ENCODE measurements at regions not wholly inside any gene's neighbourhood (a gene's known extent, or its start where the extent isn't known, plus 50 kb on each side); places are given as distances from the start of the nearest gene placed in this dataset.

- no peak for TF ChIP-seq CTCF (conservative IDR thresholded peaks at IDR 0.05; ENCODE audit: low read length)
- no peak for TF ChIP-seq EZH2phosphoT487 (IDR thresholded peaks at IDR 0.05; ENCODE audit: borderline replicate concordance)
- Histone ChIP-seq H2AFZ (ENCODE audit: low read length) (no peak overlapping the region), H3K9ac (ENCODE audit: low read depth, low read length, poor library complexity, severe bottlenecking) (no peak overlapping the region), H3K4me1 (ENCODE audit: insufficient read depth, low read length, poor library complexity, severe bottlenecking) (no peaks in the 10 kb centered on the region), H3K4me3 (ENCODE audit: low read length, poor library complexity, severe bottlenecking) (no peak overlapping the region), H3K4me2 (ENCODE audit: low read depth, low read length, poor library complexity, severe bottlenecking) (no peak overlapping the region), H3K9me2 (replicated peaks; ENCODE audit: low read depth, low read length) (no peaks in the 10 kb centered on the region), H3K79me2 (ENCODE audit: insufficient read depth, low read length) (no peaks in the 10 kb centered on the region), H3K36me3 (ENCODE audit: insufficient read depth, low read length) (no peaks in the 10 kb centered on the region), H3K9me3 (ENCODE audit: insufficient read depth, low read depth, low read length) (no peaks in the 10 kb centered on the region), H4K20me1 (ENCODE audit: insufficient read depth, low read length, poor library complexity, severe bottlenecking) (no peaks in the 10 kb centered on the region), H3F3A (ENCODE audit: low read depth) (no peaks in the 10 kb centered on the region), H3K27me3 (ENCODE audit: insufficient read depth, low read length, poor library complexity, severe bottlenecking) (no peaks in the 10 kb centered on the region)
Measured at GRCh38 chr5:130678637-130679036, 486.4 kb downstream of the HINT1 start.

DNA sequence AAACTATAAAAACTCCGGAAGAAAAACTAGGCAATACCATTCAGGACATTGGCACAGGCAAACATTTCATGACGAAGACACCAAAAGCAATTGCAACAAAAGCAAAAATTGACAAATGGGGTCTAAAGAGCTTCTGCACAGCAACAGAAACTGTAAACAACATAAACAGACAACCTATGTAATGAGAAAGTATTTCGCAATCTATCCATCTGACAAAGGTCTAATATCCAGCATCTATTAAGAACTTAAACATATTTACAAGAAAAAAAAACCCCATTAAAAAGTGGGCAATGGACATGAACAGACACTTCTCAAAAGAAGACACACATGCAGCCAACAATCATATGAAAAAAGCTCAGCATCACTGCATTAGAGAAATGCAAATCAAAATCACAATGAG lies 498.6 kb downstream of the HINT1 start:
- H3K27me3 ChIP-seq (ENCODE audit: insufficient read depth, low read length, poor library complexity, severe bottlenecking): no peaks in the 10 kb centered on the region
- no peaks in the 10 kb centered on the region for H4K20me1 ChIP-seq (ENCODE audit: insufficient read depth, low read length, poor library complexity, severe bottlenecking)
- H3K4me1 ChIP-seq (ENCODE audit: insufficient read depth, low read length, poor library complexity, severe bottlenecking): no peaks in the 10 kb centered on the region
- no peaks in the 10 kb centered on the region for H3K79me2 ChIP-seq (ENCODE audit: insufficient read depth, low read length)
- TF ChIP-seq EZH2phosphoT487 (IDR thresholded peaks at IDR 0.05; ENCODE audit: borderline replicate concordance) (no peak), CTCF (conservative IDR thresholded peaks at IDR 0.05; ENCODE audit: low read length) (no peak)
- H3K9me3 ChIP-seq (ENCODE audit: insufficient read depth, low read depth, low read length): no peaks in the 10 kb centered on the region
- no peaks in the 10 kb centered on the region for H3K36me3 ChIP-seq (ENCODE audit: insufficient read depth, low read length)
- H3K4me3 ChIP-seq (ENCODE audit: low read length, poor library complexity, severe bottlenecking): no peak overlapping the region
- H2AFZ ChIP-seq (ENCODE audit: low read length): no peak overlapping the region
- H3K9ac ChIP-seq (ENCODE audit: low read depth, low read length, poor library complexity, severe bottlenecking): no peak overlapping the region
- no peaks in the 10 kb centered on the region for H3F3A ChIP-seq (ENCODE audit: low read depth)
- no peaks in the 10 kb centered on the region for H3K9me2 ChIP-seq (replicated peaks; ENCODE audit: low read depth, low read length)
- no peak overlapping the region for H3K4me2 ChIP-seq (ENCODE audit: low read depth, low read length, poor library complexity, severe bottlenecking)

- Histone ChIP-seq H3K9me2 (replicated peaks; ENCODE audit: low read depth, low read length) (no peaks in the 10 kb centered on the region), H4K20me1 (ENCODE audit: insufficient read depth, low read length, poor library complexity, severe bottlenecking) (no peaks in the 10 kb centered on the region), H3K9ac (ENCODE audit: low read depth, low read length, poor library complexity, severe bottlenecking) (no peak overlapping the region), H3K4me3 (ENCODE audit: low read length, poor library complexity, severe bottlenecking) (no peak overlapping the region), H3K4me1 (ENCODE audit: insufficient read depth, low read length, poor library complexity, severe bottlenecking) (no peaks in the 10 kb centered on the region), H3K4me2 (ENCODE audit: low read depth, low read length, poor library complexity, severe bottlenecking) (no peak overlapping the region), H2AFZ (ENCODE audit: low read length) (no peak overlapping the region), H3K36me3 (ENCODE audit: insufficient read depth, low read length) (no peaks in the 10 kb centered on the region), H3F3A (ENCODE audit: low read depth) (no peaks in the 10 kb centered on the region), H3K9me3 (ENCODE audit: insufficient read depth, low read depth, low read length) (no peaks in the 10 kb centered on the region), H3K79me2 (ENCODE audit: insufficient read depth, low read length) (no peaks in the 10 kb centered on the region), H3K27me3 (ENCODE audit: insufficient read depth, low read length, poor library complexity, severe bottlenecking) (no peaks in the 10 kb centered on the region)
- TF ChIP-seq EZH2phosphoT487 (IDR thresholded peaks at IDR 0.05; ENCODE audit: borderline replicate concordance): no peak
- no peak for TF ChIP-seq CTCF (conservative IDR thresholded peaks at IDR 0.05; ENCODE audit: low read length)
Measured at GRCh38 chr5:130652176-130652575, 512.9 kb downstream of the HINT1 start.
